ENCODE measurements at regions not wholly inside any gene's neighbourhood (a gene's known extent, or its start where the extent isn't known, plus 50 kb on each side); places are given as distances from the start of the nearest gene placed in this dataset.

DNA sequence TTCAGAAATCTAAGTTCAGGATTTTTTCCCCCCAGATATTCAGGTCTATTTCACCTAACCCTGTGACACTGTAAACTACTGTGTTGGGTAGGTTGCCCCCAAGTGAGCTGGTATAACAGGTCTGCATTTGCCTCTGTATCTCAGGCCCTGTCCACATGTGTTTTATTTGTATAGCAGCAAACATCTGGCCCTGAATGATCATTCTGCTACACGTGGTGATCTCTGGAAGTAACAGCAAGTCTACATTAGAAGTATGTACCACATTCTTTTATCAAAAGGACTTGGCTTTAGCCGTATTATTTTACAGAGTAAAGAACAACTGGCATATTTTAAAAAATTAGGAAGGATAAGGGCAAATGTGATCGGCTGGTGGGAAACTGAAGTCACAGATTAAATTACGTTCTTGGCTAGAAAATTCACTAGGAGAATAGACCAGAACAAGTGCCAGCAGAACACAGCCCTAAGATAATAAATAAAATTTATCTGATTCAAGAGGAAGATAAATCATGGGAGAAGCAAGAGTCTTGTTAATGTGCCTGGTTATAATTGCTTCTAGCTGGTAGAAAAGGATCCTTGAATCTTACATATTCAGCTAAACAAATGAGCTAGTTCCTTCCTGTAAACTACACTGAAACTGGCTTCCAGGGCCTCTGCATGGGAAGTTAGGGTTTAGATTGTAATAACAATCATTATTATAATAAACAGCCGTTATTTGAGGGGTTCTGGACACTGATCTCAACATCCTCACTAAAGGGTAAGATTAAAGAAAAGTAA is 192.1 kb downstream of the SAMD5 start:
- no peak for DNase-seq
- Histone ChIP-seq H3K9me2 (replicated peaks; ENCODE audit: low read length) (no peaks in the 10 kb centered on the region), H3K36me3 (ENCODE audit: low read depth, low read length) (no peaks in the 10 kb centered on the region), H3K9me3 (ENCODE audit: low read length) (no peaks in the 10 kb centered on the region), H3K9ac (ENCODE audit: low read length) (no peak overlapping the region), H3F3A (ENCODE audit: low read length, unreplicated experiment) (no peaks in the 10 kb centered on the region), H3K4me1 (ENCODE audit: insufficient read depth, low read length) (peaks cover 13% of the 10 kb centered on the region), H2AFZ (ENCODE audit: low read length) (no peak overlapping the region), H3K27me3 (ENCODE audit: low read length) (no peaks in the 10 kb centered on the region), H3K79me2 (ENCODE audit: low read length) (no peaks in the 10 kb centered on the region), H4K20me1 (ENCODE audit: low read length) (no peaks in the 10 kb centered on the region), H3K4me3 (ENCODE audit: low read length) (no peak overlapping the region), H3K27ac (ENCODE audit: low read length) (no peak overlapping the region), H3K4me2 (ENCODE audit: low read length) (no peak overlapping the region)
- CTCF ChIA-PET: no interaction called here
- POLR2A ChIA-PET (ENCODE audit: unreplicated experiment): interaction anchor here (0.6 kb wide), 1 partner anchor 9 kb away, joined by 3 read pairs; no protein-coding TSS in a partner anchor
- intact Hi-C loops (cut with micrococcal nuclease): no loop called here
- no TSS peak for BruUV-seq (replicated peaks)
- no peak for ATAC-seq
- TF ChIP-seq EZH2 (IDR thresholded peaks at IDR 0.05; ENCODE audit: low read length, unreplicated experiment) (no peak), EZH2phosphoT487 (IDR thresholded peaks at IDR 0.05; ENCODE audit: borderline replicate concordance, low read length) (no peak)
- TF ChIP-seq, protein P1, sequence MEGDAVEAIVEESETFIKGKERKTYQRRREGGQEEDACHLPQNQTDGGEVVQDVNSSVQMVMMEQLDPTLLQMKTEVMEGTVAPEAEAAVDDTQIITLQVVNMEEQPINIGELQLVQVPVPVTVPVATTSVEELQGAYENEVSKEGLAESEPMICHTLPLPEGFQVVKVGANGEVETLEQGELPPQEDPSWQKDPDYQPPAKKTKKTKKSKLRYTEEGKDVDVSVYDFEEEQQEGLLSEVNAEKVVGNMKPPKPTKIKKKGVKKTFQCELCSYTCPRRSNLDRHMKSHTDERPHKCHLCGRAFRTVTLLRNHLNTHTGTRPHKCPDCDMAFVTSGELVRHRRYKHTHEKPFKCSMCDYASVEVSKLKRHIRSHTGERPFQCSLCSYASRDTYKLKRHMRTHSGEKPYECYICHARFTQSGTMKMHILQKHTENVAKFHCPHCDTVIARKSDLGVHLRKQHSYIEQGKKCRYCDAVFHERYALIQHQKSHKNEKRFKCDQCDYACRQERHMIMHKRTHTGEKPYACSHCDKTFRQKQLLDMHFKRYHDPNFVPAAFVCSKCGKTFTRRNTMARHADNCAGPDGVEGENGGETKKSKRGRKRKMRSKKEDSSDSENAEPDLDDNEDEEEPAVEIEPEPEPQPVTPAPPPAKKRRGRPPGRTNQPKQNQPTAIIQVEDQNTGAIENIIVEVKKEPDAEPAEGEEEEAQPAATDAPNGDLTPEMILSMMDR (conservative IDR thresholded peaks at IDR 0.05; ENCODE audit: low read depth, low read length): no peak

DNA sequence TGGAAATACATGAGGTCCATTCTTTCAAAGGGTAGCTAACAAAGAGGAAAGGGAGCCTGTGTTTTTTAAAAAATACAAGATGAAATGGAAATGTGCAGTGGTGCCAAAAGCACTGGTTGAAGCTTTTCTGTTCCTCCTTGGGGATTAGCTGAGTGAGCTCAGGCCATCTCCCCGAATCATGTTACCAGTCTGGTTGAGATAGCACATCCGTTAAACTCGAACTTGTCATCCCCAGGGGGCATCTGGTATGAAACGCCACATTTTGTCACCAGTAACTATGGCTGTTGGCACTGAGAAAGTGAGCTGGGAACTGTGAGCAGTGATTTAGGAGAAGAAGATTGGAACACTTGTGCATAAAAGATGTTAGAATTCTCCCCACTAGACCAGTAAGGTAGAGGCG is 196.2 kb downstream of the SAMD5 start:
- no peaks in the 10 kb centered on the region for H3K79me2 ChIP-seq (ENCODE audit: low read length)
- no peak for DNase-seq
- H3K36me3 ChIP-seq (ENCODE audit: low read depth, low read length): no peaks in the 10 kb centered on the region
- no peaks in the 10 kb centered on the region for H3K9me3 ChIP-seq (ENCODE audit: low read length)
- H3K4me3 ChIP-seq (ENCODE audit: low read length): no peak overlapping the region
- no peak overlapping the region for H3K27ac ChIP-seq (ENCODE audit: low read length)
- ChIA-PET POLR2A (ENCODE audit: unreplicated experiment) (no interaction called here), CTCF (no interaction called here)
- H3F3A ChIP-seq (ENCODE audit: low read length, unreplicated experiment): no peaks in the 10 kb centered on the region
- H3K9ac ChIP-seq (ENCODE audit: low read length): no peak overlapping the region
- no peaks in the 10 kb centered on the region for H3K27me3 ChIP-seq (ENCODE audit: low read length)
- no peak overlapping the region for H3K4me2 ChIP-seq (ENCODE audit: low read length)
- no peaks in the 10 kb centered on the region for H4K20me1 ChIP-seq (ENCODE audit: low read length)
- H3K4me1 ChIP-seq (ENCODE audit: insufficient read depth, low read length): peaks cover 6% of the 10 kb centered on the region
- no TSS peak for BruUV-seq (replicated peaks)
- no peak overlapping the region for H2AFZ ChIP-seq (ENCODE audit: low read length)
- intact Hi-C loops (cut with micrococcal nuclease): no loop called here
- no peak for ATAC-seq
- TF ChIP-seq, protein P1 (conservative IDR thresholded peaks at IDR 0.05; ENCODE audit: low read depth, low read length): no peak
- TF ChIP-seq EZH2 (IDR thresholded peaks at IDR 0.05; ENCODE audit: low read length, unreplicated experiment) (no peak), EZH2phosphoT487 (IDR thresholded peaks at IDR 0.05; ENCODE audit: borderline replicate concordance, low read length) (no peak)
- no peaks in the 10 kb centered on the region for H3K9me2 ChIP-seq (replicated peaks; ENCODE audit: low read length)

GRCh38 chr6:147707524-147707923 is 199.0 kb downstream of the SAMD5 start:
- no peak for ATAC-seq
- no TSS peak for BruUV-seq (replicated peaks)

More at GRCh38 chr6:147707524-147707923, 199.0 kb downstream of the SAMD5 start:
- no peaks in the 10 kb centered on the region for H3K9me2 ChIP-seq (replicated peaks; ENCODE audit: low read length)
- intact Hi-C loops (cut with micrococcal nuclease): no loop called here
- no peak overlapping the region for H3K4me2 ChIP-seq (ENCODE audit: low read length)
- H3K4me1 ChIP-seq (ENCODE audit: insufficient read depth, low read length): no peaks in the 10 kb centered on the region
- H3K9me3 ChIP-seq (ENCODE audit: low read length): no peaks in the 10 kb centered on the region
- no peak for DNase-seq
- CTCF ChIA-PET: no interaction called here
- no peak overlapping the region for H3K4me3 ChIP-seq (ENCODE audit: low read length)
- H3K27me3 ChIP-seq (ENCODE audit: low read length): no peaks in the 10 kb centered on the region
- no peaks in the 10 kb centered on the region for H3K79me2 ChIP-seq (ENCODE audit: low read length)
- TF ChIP-seq, protein P1 (conservative IDR thresholded peaks at IDR 0.05; ENCODE audit: low read depth, low read length): no peak
- no peak for TF ChIP-seq EZH2 (IDR thresholded peaks at IDR 0.05; ENCODE audit: low read length, unreplicated experiment)
- TF ChIP-seq EZH2phosphoT487 (IDR thresholded peaks at IDR 0.05; ENCODE audit: borderline replicate concordance, low read length): no peak
- POLR2A ChIA-PET (ENCODE audit: unreplicated experiment): no interaction called here
- H3K36me3 ChIP-seq (ENCODE audit: low read depth, low read length): no peaks in the 10 kb centered on the region
- no peaks in the 10 kb centered on the region for H4K20me1 ChIP-seq (ENCODE audit: low read length)
- no peak overlapping the region for H3K9ac ChIP-seq (ENCODE audit: low read length)
- no peak overlapping the region for H3K27ac ChIP-seq (ENCODE audit: low read length)
- H3F3A ChIP-seq (ENCODE audit: low read length, unreplicated experiment): no peaks in the 10 kb centered on the region
- no peak overlapping the region for H2AFZ ChIP-seq (ENCODE audit: low read length)

Measured in PC-3 (cell line).